HL-60 (cell line): ENCODE measurements at regions not wholly inside any gene's neighbourhood (a gene's known extent, or its start where the extent isn't known, plus 50 kb on each side); places are given as distances from the start of the nearest gene placed in this dataset.
"Not testable (repeated sequence)": the region's sequence is repeated elsewhere in the genome, so short reads cannot be mapped to it uniquely, and the experiment has no call there.

Experiments used
- CTCF ChIP-seq: IDR thresholded peaks from one replicate; pipeline ENCODE4 v1.5.1; 2011; ENCODE audit warnings: low read length, control low read depth, inconsistent platforms; ENCODE audit not compliant: insufficient read depth
- POLR2AphosphoS5 ChIP-seq: IDR thresholded peaks from 2 replicates; pipeline ENCODE4 v1.6.1; 2012; ENCODE audit warnings: low read depth
- SPI1 ChIP-seq: IDR thresholded peaks from 2 replicates; pipeline ENCODE4 v1.6.1; 2012; ENCODE audit warnings: low read depth, mild to moderate bottlenecking, borderline replicate concordance

- TF ChIP-seq CTCF, POLR2AphosphoS5, SPI1: not testable (repeated sequence)
Measured at GRCh38 chr3:177808928-177809478, 611.7 kb upstream of the TBL1XR1 start.
